AG09309 (cell line): ENCODE measurements at regions not wholly inside any gene's neighbourhood (a gene's known extent, or its start where the extent isn't known, plus 50 kb on each side); places are given as distances from the start of the nearest gene placed in this dataset.

Experiments used
- DNase-seq: peaks from one replicate; pipeline ENCODE4 v3.0.0-alpha.2; 2010; ENCODE audit warnings: low read depth
- H3K4me3 ChIP-seq: 2 replicates; pipeline ENCODE4 v1.5.1; 2011; ENCODE audit warnings: mild to moderate bottlenecking, low read depth, low read length, moderate library complexity; ENCODE audit not compliant: control insufficient read depth
- TF ChIP-seq, protein P1 (sequence below): IDR thresholded peaks from 2 replicates; pipeline ENCODE4 v1.5.1; 2011; ENCODE audit warnings: mild to moderate bottlenecking, low read depth, low read length, inconsistent platforms; ENCODE audit not compliant: insufficient read depth, control insufficient read depth; ENCODE audit errors: missing control alignments

DNA sequence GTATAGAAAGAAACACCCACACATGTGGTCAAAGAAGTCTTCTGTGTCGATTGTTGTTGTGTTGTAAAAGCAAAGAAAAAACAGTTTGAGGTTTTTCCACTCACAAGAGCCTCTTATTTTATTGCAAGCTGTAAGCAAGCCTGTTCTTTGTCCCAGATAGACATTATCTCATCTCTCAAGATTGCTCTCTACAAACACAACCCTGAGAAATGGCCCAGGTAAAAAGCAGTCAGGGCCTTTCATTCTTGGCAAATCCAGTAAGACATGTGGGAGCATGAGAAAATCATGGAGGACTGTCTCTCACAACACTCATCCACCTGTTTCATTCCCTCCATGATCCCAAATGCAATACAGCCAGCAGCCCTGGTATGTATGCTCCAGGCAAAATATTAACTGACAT, 286.6 kb upstream of the POU5F2 start:
- TF ChIP-seq, protein P1, sequence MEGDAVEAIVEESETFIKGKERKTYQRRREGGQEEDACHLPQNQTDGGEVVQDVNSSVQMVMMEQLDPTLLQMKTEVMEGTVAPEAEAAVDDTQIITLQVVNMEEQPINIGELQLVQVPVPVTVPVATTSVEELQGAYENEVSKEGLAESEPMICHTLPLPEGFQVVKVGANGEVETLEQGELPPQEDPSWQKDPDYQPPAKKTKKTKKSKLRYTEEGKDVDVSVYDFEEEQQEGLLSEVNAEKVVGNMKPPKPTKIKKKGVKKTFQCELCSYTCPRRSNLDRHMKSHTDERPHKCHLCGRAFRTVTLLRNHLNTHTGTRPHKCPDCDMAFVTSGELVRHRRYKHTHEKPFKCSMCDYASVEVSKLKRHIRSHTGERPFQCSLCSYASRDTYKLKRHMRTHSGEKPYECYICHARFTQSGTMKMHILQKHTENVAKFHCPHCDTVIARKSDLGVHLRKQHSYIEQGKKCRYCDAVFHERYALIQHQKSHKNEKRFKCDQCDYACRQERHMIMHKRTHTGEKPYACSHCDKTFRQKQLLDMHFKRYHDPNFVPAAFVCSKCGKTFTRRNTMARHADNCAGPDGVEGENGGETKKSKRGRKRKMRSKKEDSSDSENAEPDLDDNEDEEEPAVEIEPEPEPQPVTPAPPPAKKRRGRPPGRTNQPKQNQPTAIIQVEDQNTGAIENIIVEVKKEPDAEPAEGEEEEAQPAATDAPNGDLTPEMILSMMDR = no peak
- DNase-seq = no peak
- no peak overlapping the region for H3K4me3 ChIP-seq

DNA sequence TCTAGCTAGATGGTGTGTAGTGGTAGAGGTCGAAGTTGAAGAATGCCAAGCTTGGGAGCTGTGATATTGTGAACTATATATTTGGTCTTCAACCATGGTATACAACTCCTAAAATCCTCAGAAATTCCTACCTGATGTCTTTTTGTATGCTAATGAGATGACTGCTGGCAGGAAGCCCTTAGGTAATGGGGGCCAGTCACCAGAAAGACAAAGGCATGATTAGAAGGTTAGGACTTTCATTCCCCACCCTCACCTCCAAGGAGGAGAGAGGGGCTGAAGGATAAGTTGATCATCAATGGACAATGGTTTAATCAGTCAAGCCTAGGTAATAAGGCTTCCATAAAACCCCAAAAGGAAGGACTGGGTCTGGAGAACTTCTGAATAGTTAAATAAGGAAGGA, 285.7 kb upstream of the POU5F2 start:
- no peak overlapping the region for H3K4me3 ChIP-seq
- no peak for DNase-seq
- TF ChIP-seq, protein P1 = no peak

DNA sequence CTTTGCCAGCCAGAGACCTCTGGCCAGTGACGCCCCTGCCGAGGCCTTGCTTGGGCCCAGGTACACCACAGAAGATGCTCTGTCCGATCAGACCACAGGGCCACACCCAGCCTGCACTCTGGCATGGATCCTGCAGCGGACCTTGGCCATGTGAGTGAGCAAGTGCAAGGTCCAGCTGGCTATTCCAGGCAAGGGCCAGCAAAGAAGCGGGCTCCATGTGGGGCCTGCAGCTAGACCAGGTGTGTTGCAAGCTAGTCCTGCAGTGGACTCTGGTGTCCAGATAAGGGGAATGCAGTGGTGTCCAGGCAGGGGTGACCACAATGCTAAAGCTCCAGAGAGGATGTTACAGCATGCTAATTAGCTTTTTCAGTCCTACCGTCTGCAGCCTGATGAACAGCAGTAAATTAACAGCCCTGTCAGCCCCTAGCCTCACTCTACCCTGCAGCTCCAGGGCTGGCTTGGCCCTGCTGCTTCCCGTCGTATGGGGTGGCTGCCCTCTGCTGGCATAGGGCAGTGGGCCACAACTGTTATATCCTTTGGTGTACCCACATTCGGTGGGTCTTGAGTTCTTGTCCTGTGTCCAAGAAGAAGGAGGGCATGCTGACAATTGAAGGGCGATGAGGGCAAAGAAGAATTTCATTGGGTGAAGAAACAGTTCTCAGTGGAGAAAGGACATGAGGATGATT, 284.5 kb upstream of the POU5F2 start:
- TF ChIP-seq, protein P1 = no peak
- no peak for DNase-seq
- no peak overlapping the region for H3K4me3 ChIP-seq

DNA sequence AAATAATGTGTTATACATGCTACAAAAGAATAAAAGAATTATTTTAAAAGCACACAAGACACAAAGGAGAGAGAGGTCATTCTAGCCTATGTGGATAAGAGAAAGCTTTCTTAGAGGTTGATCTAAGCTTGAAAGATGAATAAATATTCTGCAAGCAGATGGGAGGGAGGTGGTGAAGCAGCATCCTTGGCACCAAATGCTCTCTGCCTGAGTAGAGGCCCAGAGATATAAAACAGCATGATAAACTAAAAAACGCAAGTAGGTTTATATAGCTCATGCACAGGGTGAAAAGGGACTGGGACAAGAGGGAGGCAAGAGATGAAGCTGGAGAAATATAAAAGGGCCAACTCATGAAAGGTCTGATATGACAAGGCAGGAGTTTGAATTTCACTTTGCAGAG, 283.2 kb upstream of the POU5F2 start:
- TF ChIP-seq, protein P1 = no peak
- H3K4me3 ChIP-seq = no peak overlapping the region
- DNase-seq = no peak

DNA sequence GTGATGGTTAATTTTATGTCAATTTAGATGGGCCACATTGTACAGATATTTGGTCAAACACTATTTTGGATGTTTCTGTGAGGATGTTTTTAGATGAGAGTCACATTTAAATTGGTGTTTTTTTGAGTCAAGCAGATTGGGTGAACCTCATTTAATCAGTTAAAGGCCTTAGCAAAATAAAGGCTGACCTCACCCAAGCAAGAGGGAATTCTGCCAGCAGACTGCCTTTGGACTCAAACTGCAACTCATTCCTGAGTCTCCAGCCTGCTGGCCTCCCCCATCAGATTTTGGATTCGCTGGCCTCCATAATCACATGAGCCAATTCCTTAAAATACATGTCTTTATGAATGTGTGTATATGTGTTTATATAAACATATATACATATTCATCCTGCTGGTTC, 282.7 kb upstream of the POU5F2 start:
- DNase-seq = no peak
- H3K4me3 ChIP-seq = no peak overlapping the region
- TF ChIP-seq, protein P1 = no peak

DNA sequence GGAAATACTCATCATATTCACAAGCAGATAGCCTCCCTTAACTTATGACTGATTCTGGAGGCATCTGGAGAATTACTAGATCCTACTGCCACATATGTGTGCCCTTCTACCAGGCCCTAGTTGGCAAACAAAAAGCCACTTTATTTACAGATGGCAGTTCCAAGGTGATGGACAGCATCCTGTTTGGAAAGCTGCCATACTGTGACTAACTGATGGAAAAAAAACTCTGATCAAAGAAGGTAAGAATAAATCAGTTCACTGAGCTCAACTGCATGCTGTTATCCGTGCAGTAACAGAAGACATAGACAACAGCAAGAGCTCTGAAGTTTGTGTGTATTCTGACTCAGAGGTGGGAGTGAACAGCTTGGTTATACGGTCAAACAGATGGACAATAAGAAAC, 279.8 kb upstream of the POU5F2 start:
- TF ChIP-seq, protein P1 = no peak
- no peak overlapping the region for H3K4me3 ChIP-seq
- DNase-seq = peak; percentile 13
